ENCODE measurements at regions not wholly inside any gene's neighbourhood (a gene's known extent, or its start where the extent isn't known, plus 50 kb on each side); places are given as distances from the start of the nearest gene placed in this dataset.

- peak overlapping the region in 1 of 3 experiments; percentile 32 for H3K4me3 ChIP-seq (replicated peaks in 1 of 3; ENCODE audit: low read depth in 2 of 3, low read length in 3 of 3)
- no peaks in the 10 kb centered on the region for H4K20me1 ChIP-seq (ENCODE audit: insufficient read depth, low read length)
- no peaks in the 10 kb centered on the region for H3K36me3 ChIP-seq (replicated peaks in 1 of 2; ENCODE audit: control insufficient read depth in 1 of 2, insufficient read depth in 2 of 2, low read length in 2 of 2)
- peak overlapping the region; percentile 50 for H3K4me2 ChIP-seq (replicated peaks; ENCODE audit: extremely low read depth, low read length, poor library complexity, severe bottlenecking)
- TF ChIP-seq CTCF (IDR thresholded peaks at IDR 0.05) = no peak
- Mint-ChIP-seq H3K27ac (peak overlapping the region; percentile 26 to 92 (median 87)), H3K27me3 (ENCODE audit: low read depth in 3 of 3) (peaks cover 4 to 9% (median 8%) of the 10 kb centered on the region in 3 donors), H3K9me3 (peaks cover 4 to 21% (median 18%) of the 10 kb centered on the region in 7 donors), H3K36me3 (peaks cover 5 to 6% of the 10 kb centered on the region in 2 donors), H3K4me3 (peak overlapping the region in 1 of 2 donors; percentile 40), H3K4me1 (peaks cover 64% of the 10 kb centered on the region)
- no CpG with 5 or more reads among the region's 1 CpG for WGBS (ENCODE audit: insufficient coverage)
- DNase-seq = peak in 2 of 3 donors; percentile 30 to 67
- intact Hi-C loops (cut with micrococcal nuclease) = no loop called here
- peak overlapping the region in 1 of 2 donors; percentile 55 for H3K27ac ChIP-seq (ENCODE audit: low read depth in 1 of 2, low read length in 2 of 2)
- no peak overlapping the region for H2AFZ ChIP-seq (ENCODE audit: insufficient read depth, low read depth, low read length, poor library complexity, severe bottlenecking)
- no peak overlapping the region for H3K9ac ChIP-seq (ENCODE audit: insufficient read depth, low read length, poor library complexity, severe bottlenecking)
- peaks cover 65 to 66% of the 10 kb centered on the region in 2 donors for H3K4me1 ChIP-seq (ENCODE audit: control insufficient read depth in 1 of 2, insufficient read depth in 2 of 2, low read length in 2 of 2)
- H3K79me2 ChIP-seq (ENCODE audit: insufficient read depth, low read length) = no peaks in the 10 kb centered on the region
- H3K9me3 ChIP-seq (replicated peaks in 1 of 2; ENCODE audit: control insufficient read depth in 1 of 2, insufficient read depth in 1 of 2, low read length in 2 of 2) = peaks cover 8 to 9% of the 10 kb centered on the region in 2 donors
- H3K27me3 ChIP-seq (ENCODE audit: control insufficient read depth in 2 of 2, insufficient read depth in 2 of 2, low read length in 2 of 2) = no peaks in the 10 kb centered on the region
These were observed 524.5 kb upstream of the CLINT1 start for GRCh38 chr5:158383486-158383885.

GRCh38 chr5:158382473-158382872, 523.5 kb upstream of the CLINT1 start:
- H3K9ac ChIP-seq (ENCODE audit: insufficient read depth, low read length, poor library complexity, severe bottlenecking) = no peak overlapping the region
- Mint-ChIP-seq H3K4me1 (peaks cover 64% of the 10 kb centered on the region), H3K27ac (peak overlapping the region in 5 of 7 donors; percentile 26 to 89 (median 38)), H3K36me3 (peaks cover 7 to 9% of the 10 kb centered on the region in 2 donors), H3K4me3 (peak overlapping the region in 1 of 2 donors; percentile 40), H3K9me3 (peaks cover 6 to 26% (median 21%) of the 10 kb centered on the region in 7 donors), H3K27me3 (ENCODE audit: low read depth in 3 of 3) (peaks cover 7 to 12% (median 8%) of the 10 kb centered on the region in 3 donors)
- DNase-seq = peak; percentile 91 to 97 (median 97)
- peak overlapping the region in 1 of 3 experiments; percentile 32 for H3K4me3 ChIP-seq (replicated peaks in 1 of 3; ENCODE audit: low read depth in 2 of 3, low read length in 3 of 3)
- no peaks in the 10 kb centered on the region for H3K79me2 ChIP-seq (ENCODE audit: insufficient read depth, low read length)
- no peak overlapping the region for H3K27ac ChIP-seq (ENCODE audit: low read depth in 1 of 2, low read length in 2 of 2)
- no peaks in the 10 kb centered on the region for H3K27me3 ChIP-seq (ENCODE audit: control insufficient read depth in 2 of 2, insufficient read depth in 2 of 2, low read length in 2 of 2)
- H3K9me3 ChIP-seq (replicated peaks in 1 of 2; ENCODE audit: control insufficient read depth in 1 of 2, insufficient read depth in 1 of 2, low read length in 2 of 2) = peaks cover 12% of the 10 kb centered on the region in 2 donors
- no peaks in the 10 kb centered on the region for H4K20me1 ChIP-seq (ENCODE audit: insufficient read depth, low read length)
- no CpG with 5 or more reads among the region's 2 CpGs for WGBS (ENCODE audit: insufficient coverage)
- H3K4me1 ChIP-seq (ENCODE audit: control insufficient read depth in 1 of 2, insufficient read depth in 2 of 2, low read length in 2 of 2) = peaks cover 65 to 66% of the 10 kb centered on the region in 2 donors
- no peak overlapping the region for H2AFZ ChIP-seq (ENCODE audit: insufficient read depth, low read depth, low read length, poor library complexity, severe bottlenecking)
- intact Hi-C loops (cut with micrococcal nuclease) = no loop called here
- H3K4me2 ChIP-seq (replicated peaks; ENCODE audit: extremely low read depth, low read length, poor library complexity, severe bottlenecking) = peak overlapping the region; percentile 50
- no peak for TF ChIP-seq CTCF (IDR thresholded peaks at IDR 0.05)
- H3K36me3 ChIP-seq (replicated peaks in 1 of 2; ENCODE audit: control insufficient read depth in 1 of 2, insufficient read depth in 2 of 2, low read length in 2 of 2) = no peaks in the 10 kb centered on the region
